Fibroblast of skin of right quadriceps (primary cell): ENCODE measurements at regions not wholly inside any gene's neighbourhood (a gene's known extent, or its start where the extent isn't known, plus 50 kb on each side); places are given as distances from the start of the nearest gene placed in this dataset.

Experiments used
- DNase-seq: peaks from one replicate; pipeline ENCODE4 v3.0.0-alpha.2; 2013

DNA sequence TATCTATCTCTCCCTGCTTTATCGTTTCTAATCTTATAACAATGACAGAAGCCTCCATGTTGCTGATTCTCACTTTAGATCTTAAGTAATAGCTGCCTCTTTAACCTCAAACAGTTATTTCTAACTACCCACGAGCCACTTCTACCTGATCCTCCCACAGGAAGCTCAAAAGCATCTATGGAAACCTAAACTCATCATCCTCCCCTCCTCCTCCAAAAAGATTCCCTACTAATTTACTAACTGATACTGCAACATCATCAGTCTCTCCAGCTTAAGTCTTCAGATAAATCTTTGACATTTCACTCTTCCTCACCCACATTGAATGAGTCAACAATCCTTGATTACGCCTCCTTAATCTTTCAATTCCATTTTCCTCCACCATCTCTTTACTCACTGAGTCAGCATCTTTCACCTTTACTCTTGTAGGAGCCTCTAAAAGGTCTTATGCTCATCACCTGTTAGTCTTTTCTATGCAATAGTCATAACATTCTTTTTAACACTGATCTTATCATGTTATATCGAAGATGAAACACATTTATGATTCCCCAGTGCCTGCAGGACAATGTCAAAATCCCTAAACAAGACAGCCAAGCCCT, 526.7 kb upstream of the CDH4 start:
- DNase-seq = no peak

DNA sequence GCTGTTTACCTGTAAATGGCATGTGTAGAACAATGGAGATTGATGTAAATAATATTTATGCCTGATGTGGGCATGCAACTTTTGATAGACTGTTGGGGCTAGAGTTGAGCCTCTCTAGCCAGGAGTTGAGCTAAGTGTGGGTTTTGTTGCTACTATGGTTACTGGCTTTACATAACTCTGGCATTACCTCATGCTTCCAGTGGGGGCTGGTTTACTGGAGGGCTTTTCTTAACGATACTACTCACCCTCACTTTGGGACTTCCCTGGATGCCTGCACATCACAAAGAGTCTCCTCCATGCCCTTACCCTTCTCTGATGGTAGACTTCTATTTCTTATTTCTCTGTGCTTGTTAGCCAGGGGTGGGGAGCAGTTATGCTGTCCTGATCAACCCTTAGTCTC, 524.6 kb upstream of the CDH4 start:
- DNase-seq = peak; percentile 2

DNA sequence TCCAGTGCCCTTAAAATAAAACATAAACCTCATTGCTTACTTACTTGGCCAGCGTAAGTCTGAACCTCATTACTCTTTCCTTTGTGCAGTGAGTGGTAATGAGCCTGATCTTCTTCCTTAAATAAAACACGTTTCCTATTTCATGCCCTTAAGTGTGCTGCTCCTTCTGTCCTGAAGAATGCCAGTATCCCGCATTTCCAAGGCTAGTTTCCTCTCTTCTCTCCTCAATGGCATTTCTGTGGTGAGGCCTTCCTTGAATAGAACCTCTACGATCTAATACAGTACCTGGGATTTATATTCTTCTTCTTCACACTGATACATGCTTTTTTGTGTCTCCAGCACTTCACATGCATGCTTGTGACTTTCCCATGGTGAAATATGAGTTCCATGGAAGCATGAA, 523.4 kb upstream of the CDH4 start:
- no peak for DNase-seq

DNA sequence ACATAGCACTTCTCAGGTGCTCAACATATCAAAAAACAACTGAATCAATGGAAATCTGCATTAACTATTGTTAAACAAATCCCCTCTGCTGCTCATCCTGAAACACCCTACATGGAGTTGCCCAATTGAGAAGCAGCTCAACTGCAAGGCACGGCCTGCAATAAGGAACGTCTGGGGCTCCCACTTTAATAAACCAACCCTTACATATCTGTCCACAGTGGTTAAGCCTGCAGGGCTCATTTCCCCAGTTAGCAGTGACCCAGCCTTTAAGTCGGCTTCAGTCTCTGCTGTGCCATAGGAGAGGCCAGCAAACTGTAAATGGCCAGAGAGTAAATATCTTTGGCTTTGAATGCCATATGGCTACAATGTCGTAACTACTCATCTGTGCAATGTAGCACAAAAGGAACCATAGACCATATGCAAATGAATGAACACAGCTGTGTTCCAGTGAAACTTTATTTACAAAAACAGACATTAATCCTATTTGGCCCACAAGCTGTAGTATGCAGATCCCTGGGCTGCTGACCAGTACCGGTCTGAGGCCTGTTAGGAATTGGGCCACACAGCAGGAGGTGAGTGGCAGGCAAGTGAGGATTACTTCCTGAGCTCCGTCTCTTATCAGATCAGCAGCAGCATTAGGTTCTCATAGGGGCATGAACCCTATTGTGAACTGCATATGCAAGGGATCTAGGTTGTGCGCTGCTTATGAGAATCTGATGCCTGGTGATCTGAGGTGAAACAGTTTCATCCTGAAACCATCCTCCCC, 522.7 kb upstream of the CDH4 start:
- no peak for DNase-seq

DNA sequence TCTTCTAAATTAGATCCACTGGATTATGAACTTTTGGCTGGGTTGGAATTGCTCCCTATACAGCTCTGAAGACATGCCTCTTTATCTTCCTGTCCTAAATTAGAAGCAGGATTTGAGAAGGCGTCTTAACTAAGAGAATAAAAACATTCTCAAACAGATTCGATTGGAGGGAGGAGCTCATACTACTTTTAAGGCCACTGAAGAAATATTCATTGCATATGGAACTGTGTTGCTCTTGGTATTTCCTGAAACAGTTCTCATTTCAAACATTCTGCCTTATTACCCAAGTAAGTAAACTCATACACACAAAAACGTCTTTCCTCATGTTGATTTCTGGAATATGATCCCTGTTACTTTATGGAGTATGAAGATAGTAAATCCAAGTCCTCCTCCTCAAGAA, 519.7 kb upstream of the CDH4 start:
- DNase-seq = no peak

DNA sequence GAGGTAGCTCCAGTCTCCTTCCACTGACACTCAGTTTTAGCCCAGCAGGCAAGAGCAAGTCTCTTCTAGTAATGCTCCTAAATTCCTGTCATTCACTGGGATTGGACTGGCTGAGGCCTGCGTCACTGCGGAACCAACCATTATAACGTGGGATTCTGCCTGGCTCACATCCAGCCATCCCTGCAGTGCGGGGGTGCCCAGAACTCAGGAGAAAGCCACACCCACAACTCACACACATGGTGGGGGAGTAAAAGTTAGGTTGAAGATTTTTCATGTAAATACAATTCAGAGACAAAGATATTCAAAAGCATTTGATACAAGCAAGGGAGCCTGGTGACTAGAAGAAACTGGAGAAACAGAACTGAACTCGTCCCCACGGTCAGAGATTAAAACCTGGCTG, 504.0 kb upstream of the CDH4 start:
- DNase-seq = no peak

DNA sequence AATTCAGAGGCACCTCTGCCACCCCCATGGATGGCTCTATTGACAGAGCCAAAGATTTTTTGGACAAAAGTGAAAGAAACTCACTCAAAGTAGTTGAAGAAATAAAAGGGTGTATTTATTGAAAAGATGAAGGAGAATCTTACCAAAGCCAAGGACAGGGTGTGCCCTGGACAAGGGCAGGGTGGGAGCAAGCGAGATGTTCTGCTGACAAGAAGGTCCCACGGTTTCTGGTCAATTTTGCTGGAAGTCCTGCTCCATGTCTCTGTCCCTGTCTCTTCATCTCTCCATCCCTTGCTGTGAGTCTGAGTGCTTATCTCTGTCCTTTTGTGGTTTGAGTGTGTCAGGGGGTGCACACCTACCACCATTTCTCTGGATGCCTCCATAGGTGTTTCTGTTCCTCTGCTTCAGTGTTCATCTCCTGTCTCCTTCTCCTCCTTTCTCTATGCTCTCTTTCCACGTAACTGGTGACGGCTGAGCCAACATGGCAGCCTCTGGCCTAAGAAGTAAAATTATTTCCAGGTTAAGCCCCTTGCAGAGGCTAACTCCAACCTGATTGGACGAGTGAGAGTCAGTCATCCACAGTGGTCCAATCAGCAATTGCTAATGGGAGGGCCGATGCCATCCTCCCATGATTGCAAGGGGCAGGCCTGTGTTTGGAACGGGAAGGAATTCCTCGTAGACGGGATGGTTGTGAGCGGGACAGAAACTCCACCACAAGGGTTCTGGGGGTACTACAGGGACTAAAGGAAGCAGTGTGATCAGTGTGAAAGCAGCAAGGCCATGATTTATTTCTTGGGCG, 502.1 kb upstream of the CDH4 start:
- no peak for DNase-seq

DNA sequence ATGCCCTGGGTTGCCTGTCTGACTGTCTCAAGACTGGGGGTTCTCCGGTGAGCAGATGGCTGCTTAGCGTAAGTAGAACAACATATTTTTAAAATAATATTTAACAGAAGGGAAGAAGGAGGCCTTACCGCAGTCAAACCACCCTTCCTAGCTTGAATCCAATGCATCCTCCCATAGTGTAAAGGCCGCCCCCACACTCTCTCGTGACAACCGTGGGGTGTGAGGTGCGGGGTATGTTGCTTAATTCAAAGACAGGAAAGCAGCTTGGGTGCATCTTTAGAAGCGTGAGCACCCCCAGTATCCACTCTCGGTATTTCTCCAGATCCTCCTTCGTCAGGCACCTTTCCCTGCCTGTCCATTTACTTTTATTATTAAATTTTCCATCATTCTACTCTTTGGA, 501.2 kb upstream of the CDH4 start:
- no peak for DNase-seq

DNA sequence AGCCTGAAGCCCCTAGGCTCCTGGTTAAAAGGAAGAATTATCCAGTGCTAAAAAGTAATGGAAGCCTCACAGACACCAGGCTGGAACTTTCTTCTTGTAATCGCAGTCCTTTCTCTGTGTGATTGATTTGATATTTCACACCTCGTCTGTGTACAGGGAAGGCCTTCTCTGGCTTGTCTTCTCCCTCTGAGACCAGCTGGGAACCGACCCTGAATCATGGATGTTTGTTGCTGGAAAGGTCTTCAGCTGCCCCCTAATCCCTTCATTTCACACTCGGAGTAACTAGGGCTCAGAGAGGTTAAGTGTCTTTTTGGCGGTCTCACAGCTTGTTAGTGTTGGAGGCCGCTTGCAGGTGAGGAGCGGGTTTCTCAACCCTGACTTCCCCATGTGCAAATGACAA, 500.2 kb upstream of the CDH4 start:
- DNase-seq = no peak

DNA sequence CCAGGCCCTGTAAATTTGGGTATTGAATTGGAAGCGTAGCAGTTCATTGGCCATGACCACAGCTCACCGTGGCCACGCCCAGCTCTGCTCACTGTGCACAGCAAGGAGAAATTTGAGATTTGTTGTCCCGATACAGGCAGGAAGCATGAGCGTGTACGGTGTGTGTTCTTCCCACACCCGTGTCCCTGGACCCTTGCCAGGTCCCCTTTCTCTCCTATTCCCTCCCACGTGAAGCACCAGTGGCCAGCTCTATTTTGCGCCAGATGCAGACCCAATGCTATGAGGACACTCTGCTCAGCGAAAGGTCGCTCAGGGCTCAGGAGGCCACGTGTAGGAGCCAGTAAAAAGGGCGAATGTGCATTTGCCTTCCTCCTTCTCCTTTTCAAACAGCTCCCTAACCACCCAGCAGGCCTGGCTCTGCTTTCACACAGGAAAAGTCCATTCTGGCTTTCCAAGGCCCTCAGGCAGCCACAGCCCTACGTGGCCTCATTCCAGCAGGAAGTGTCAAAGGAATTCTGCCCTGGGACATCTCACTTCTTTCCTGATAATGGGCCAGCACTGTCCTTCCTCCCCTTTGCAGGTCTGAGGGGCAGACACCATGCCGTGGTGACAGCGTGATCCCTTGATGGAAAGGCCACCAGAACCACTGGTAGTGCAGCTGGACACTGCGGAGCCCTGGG, 499.2 kb upstream of the CDH4 start:
- no peak for DNase-seq

DNA sequence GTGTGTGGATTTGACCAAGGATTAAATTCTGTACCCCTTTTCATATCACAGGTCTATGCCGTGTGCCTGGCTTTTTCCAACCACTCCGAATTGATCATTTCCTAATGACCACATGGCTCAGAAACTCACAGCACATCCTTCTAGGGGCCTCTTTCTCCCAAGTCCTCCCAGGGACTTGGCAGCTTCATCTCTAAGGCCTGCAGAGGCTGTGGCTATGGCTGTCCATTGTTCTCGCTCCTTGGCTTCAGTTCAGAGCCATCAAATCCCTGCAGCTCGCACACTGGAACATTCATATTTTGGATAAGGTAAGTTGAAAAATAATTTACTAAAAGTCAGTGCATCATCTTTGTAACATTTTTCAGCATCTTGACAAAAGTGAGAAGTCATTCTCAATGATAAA, 497.2 kb upstream of the CDH4 start:
- no peak for DNase-seq

DNA sequence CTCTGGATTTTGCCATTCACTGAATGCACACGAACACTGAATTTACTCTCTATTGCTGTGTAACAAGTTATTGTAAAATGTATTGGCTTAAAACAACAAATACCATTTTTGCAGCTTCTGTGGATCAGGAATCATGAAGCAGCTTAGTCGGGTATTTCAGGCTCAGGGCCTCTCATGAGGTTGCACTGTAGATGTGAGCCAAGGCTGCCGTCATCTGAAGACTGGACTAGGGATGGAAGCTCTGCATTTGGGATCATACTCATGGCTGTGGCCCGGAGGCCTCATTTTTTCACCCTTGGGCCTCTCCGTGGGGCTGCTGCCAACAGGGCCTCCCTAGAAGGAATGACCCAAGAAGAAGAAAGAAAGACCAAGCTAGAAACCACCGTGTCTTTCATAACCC, 492.4 kb upstream of the CDH4 start:
- DNase-seq = no peak

DNA sequence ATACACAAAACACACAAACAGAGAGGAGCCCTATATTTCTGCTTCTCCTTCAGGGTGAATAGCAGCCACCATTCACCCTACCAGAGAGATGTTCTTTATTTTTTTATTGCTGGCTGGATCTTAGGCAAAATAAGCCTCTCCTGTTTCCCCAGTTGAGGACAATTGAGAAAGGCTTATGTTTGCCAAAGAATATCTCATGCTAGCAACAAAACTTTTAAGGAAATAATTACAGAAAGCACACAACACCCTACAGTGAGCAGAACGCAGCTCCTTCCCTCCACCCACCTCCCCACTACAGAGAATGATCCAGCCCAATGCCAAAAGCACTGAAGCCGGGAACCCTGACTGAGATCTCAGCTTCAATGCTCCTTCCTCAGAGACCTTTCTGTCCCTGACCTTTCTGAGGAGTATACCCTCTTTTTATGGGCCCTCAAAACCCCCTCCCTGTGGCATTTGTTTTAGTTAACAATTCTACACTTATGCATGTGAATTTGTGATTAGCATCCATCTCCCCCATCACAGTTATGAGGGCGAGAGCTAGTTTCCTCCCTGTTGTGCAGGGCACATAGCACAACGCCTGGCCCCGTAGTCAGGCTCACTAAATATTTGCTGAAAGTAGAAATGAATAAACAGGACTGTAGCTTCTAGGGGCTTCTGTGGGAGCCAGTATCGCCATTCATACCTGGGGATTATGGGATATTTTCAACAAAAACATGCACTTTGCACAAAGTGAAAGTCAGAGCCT, 491.6 kb upstream of the CDH4 start:
- DNase-seq = no peak

DNA sequence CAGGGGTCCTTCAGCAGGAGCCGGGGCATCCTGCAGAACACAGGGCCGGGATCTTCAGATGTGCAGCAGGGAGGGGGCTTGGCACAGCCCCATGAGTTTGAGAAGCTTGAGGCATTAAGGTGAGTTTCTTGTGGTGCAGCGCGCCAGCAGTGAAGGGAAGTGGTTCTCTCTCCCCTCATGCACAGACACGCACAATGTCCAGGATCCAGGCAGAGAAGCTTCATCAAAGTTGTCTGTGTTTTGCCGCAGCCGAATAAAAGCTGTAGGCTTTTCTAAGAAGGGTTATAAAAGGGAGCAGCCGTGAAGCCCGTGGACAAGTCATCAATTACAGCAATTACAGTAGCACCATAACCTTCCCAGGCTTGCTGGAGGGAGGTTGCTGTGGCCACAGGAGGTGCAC, 491.0 kb upstream of the CDH4 start:
- DNase-seq = no peak

DNA sequence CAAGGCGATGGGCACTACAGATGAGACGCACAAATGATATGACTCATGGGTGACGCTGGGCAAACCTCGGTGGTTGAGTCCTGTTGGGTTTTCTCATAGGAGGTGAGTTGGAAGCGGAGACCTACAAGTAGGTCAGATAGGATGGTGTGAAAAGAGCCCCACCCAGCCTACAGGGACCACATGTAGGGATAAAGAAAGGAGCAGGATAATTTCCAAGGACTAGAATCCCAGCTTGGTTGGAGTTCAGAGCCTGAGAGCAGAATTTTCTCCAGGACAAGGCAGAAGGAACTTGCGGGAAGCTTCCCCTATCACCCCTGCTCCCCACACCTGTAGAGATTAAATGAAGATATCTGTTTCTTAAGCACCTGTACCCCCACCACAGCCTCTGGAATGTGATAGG, 489.7 kb upstream of the CDH4 start:
- no peak for DNase-seq

DNA sequence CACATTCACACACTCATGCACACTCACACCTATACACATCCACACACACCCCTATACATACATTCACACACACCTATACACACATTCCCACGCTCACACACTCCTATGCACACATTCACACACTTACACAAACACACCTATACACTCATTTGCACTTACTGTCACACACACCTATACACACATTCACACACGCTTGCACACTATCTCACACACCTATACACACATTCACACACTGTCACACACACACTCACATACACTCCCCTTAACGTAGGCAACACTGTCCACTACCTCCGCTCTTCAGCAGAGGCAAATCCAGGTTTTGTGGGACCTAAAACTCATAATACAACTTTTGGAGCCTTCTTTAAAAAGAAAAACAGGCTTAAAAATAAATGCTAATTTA, 487.7 kb upstream of the CDH4 start:
- no peak for DNase-seq

DNA sequence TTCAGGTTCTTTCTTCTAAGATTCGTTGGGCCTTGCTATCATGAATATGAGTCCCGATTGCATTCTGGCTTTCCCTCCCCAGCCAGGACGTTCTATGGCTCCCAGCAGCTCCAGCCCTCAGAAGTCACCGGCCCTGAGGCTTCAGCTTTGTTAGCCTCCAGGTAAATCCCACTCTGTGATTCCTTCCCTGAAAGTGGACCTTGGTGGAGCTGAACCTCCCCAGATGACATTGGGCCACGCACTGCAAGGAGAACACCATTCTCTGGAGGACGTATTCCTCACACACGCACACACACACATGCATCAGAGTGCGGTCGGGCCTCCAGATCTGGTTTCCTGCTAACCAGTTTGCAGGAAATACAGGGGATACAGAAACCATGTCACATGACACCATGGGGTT, 487.3 kb upstream of the CDH4 start:
- DNase-seq = no peak

DNA sequence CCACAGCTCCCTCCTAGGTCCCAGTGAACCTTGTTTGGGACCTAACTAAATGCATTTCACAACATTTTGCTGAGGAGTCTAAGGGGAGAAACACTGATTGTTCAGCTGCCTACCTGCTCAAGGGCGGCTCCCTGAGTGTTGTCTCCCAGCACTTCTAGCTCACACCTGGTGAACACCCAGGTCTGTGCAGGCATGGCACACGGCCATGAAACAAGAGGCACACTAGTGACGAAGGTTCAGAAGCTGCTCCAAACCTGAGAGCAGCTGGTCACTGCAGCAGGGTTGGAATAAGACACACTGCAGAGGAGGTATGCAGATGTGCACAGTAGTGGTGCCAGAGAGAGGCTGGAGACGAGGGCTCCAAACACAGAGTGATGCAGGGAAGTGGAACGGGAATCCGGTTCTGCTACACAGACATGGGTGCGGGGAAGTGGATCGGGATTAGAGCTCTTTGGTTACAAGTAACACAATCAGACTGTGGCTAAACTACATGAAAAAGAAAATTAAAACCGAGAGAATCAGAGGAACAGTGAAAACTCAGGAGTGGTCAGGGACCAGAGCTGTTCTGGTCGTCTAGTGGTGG, 486.1 kb upstream of the CDH4 start:
- DNase-seq = no peak

DNA sequence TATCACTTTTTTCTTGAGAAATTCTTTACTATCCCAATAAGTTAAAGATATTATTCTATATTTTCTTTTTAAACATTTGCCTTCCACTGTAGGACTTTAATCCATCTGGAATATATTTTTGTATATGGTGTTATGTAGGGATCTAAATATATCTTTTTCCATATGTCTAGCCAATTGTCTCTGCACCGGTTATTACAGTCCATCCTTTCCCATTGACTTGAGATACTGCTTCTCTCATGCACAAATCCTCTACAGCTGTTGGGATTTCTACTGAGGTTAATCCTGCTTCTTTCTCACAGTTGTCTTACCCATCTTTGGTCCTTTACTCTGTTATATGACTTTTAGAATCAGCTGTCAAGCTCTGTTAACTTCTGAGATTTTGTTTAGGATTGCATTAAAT, 483.8 kb upstream of the CDH4 start:
- DNase-seq = no peak

DNA sequence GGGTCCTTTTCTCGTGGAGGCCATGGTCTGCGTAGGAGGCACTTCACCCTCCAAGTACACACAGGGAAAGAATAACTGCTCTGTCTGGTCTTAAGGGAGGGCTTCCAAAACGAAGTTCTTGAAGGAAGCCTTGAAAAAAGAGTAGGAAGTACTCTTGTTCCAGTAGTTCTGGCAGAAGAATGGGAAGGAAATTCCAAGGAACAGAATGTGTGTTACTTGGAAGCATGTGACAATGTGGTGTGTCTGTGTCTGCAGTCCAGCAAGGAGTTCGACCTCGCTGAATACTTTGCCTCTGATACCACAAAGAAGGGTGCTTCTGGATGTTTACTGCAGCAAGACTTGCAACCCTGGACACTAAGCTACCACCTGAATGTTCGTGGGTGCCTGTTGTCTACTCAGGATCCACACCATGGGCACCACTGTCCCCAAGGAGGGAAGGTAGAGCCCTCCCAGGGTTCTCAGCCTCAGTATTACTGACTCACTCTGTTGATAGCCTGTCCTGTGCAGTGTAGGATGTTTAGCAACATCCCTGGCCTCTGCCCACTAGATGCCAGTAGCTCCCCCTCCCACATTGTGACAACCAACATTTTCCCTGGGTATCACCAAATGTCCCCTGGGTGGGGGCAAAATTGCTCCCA, 471.6 kb upstream of the CDH4 start:
- no peak for DNase-seq

DNA sequence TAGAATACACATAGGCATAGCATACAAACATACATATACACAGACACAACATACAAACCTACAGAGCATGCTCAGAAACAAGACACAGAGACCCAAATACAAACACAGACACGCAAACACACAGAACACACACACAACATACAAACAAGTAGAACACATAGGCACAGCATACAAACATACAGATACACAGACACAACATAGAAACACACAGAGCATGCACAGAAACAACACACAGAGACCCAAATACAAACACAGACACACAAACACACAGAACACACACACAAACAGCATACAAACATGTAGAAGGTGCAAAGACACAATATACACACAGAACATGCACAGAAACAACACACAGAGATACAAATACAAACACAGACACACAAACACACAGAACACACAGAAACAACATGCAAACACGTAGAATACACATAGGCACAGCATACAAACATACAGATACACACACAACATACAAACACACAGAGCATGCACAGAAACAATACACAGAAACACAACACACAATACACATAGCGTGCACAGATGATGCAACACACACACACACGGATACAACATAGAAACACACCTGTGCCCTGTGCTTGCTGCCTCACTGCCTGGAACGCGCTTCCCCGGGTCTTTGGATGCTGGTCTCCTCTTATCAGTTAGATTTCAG, 469.0 kb upstream of the CDH4 start:
- no peak for DNase-seq

DNA sequence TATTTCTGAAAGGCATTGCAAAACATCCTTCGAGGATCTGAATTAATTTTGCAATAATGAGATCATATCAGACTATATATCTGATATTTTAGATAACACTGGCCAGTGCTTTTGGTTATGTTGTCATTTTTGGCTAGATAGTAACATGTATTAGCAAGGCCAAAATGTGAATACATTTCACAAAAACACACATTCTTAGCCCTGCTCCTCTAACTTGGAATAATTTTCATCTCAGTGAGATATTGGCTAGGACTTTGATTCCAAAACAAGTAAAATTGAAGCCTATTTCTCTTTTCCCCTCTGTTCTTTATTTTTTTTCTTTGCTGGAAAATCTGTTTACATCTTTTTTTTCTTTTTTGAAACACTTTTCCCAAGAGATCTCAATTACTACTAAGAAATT, 466.8 kb upstream of the CDH4 start:
- no peak for DNase-seq
